ENCODE measurements at regions not wholly inside any gene's neighbourhood (a gene's known extent, or its start where the extent isn't known, plus 50 kb on each side); places are given as distances from the start of the nearest gene placed in this dataset.

DNA sequence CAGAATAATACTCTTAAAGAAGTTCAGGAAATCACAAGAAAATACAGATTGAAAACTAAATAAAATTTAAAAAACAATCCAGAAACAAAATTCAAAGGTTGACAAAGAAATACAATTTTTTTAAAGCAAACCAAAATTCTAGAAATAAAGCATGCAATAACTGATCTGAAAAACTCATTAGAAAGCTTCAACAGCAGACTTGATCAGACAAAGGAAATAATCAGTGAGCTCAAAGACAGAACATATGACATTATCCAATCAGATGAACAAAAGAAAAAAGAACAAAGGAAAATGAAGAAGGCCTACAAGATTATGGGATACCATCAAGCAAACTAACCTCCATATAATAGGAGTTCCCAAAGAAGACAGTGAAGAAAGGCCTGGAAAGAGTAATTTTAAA lies 336.8 kb downstream of the RSL24D1 start:
- ChIA-PET CTCF (interaction anchor here (0.7 kb wide), 1 partner anchor 423 kb away, joined by 3 read pairs; no protein-coding TSS in a partner anchor), POLR2A (no interaction called here)
- no peak overlapping the region for H3K4me3 ChIP-seq (ENCODE audit: control insufficient read depth in 1 of 7, extremely low read depth in 1 of 7, insufficient read depth in 4 of 7, low read depth in 2 of 7, low read length in 6 of 7)
- no peak overlapping the region for H3K27ac ChIP-seq (ENCODE audit: insufficient read depth in 1 of 2, low read depth in 1 of 2, low read length in 2 of 2, poor library complexity in 1 of 2, severe bottlenecking in 2 of 2)
- no peaks in the 10 kb centered on the region for H3K36me3 ChIP-seq (ENCODE audit: control insufficient read depth in 4 of 4, insufficient read depth in 4 of 4, low read length in 3 of 4)
- no peaks in the 10 kb centered on the region for H3K4me1 ChIP-seq (ENCODE audit: control extremely low read depth in 1 of 4, control insufficient read depth in 4 of 4, insufficient read depth in 4 of 4, low read length in 3 of 4)
- no peak for DNase-seq
- H3K27me3 ChIP-seq (replicated peaks in 2 of 5; ENCODE audit: control insufficient read depth in 4 of 5, insufficient read depth in 5 of 5, low read length in 4 of 5): no peaks in the 10 kb centered on the region
- peaks cover 2 to 25% (median 4%) of the 10 kb centered on the region in 5 experiments for H3K9me3 ChIP-seq (ENCODE audit: control extremely low read depth in 1 of 5, control insufficient read depth in 4 of 5, insufficient read depth in 2 of 5, low read depth in 1 of 5, low read length in 4 of 5)

DNA sequence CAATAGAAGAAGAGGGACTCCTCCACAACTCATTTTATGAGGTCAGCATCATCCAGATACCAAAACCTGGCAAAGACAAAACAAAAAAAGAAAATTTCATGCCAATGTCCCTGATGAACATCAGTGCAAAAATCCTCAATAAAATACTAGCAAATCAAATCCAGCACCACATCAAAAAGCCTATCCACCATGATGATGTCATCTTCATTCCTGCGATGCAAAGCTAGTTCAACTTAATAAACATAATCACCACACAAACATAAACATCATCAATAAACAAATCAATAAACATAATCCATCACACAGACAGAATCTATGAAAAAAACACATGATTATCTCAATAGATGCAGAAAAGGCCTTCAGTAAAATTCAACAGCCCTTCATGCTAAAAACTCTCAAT lies 342.1 kb downstream of the RSL24D1 start:
- POLR2A ChIA-PET: no interaction called here
- DNase-seq: no peak
- WGBS (ENCODE audit: insufficient coverage): 100% methylated on average over 1 of the region's 1 CpG
- no peaks in the 10 kb centered on the region for H3K27me3 ChIP-seq (replicated peaks in 2 of 5; ENCODE audit: control insufficient read depth in 4 of 5, insufficient read depth in 5 of 5, low read length in 4 of 5)
- CTCF ChIA-PET: no interaction called here
- no peaks in the 10 kb centered on the region for H3K36me3 ChIP-seq (ENCODE audit: control insufficient read depth in 4 of 4, insufficient read depth in 4 of 4, low read length in 3 of 4)
- H3K27ac ChIP-seq (ENCODE audit: insufficient read depth in 1 of 2, low read depth in 1 of 2, low read length in 2 of 2, poor library complexity in 1 of 2, severe bottlenecking in 2 of 2): no peak overlapping the region
- peaks cover 0 to 11% (median 4%) of the 10 kb centered on the region in 5 experiments for H3K9me3 ChIP-seq (ENCODE audit: control extremely low read depth in 1 of 5, control insufficient read depth in 4 of 5, insufficient read depth in 2 of 5, low read depth in 1 of 5, low read length in 4 of 5)
- H3K4me1 ChIP-seq (ENCODE audit: control extremely low read depth in 1 of 4, control insufficient read depth in 4 of 4, insufficient read depth in 4 of 4, low read length in 3 of 4): no peaks in the 10 kb centered on the region
- H3K4me3 ChIP-seq (ENCODE audit: control insufficient read depth in 1 of 7, extremely low read depth in 1 of 7, insufficient read depth in 4 of 7, low read depth in 2 of 7, low read length in 6 of 7): no peak overlapping the region

DNA sequence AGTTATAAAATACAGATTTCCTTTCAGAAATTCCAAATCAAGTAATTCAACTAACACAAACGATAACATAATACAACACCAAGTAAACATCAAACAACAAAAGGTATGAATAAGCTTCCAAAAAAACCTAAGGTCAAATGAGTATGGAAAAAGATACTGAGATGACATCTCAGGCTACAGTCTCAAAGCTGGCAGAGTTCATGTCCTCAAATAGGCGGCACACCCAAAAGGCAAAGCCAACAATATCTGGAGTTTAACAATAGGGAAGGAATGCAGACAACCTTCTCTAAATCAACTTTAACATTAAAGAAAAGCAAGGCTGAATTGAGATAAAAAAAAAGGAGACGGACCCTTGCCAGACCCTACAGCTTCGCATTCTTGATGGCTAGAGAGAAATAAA lies 346.6 kb downstream of the RSL24D1 start:
- no CpG with 5 or more reads among the region's 4 CpGs for WGBS (ENCODE audit: insufficient coverage)
- Histone ChIP-seq H3K36me3 (ENCODE audit: control insufficient read depth in 4 of 4, insufficient read depth in 4 of 4, low read length in 3 of 4) (no peaks in the 10 kb centered on the region), H3K4me3 (ENCODE audit: control insufficient read depth in 1 of 7, extremely low read depth in 1 of 7, insufficient read depth in 4 of 7, low read depth in 2 of 7, low read length in 6 of 7) (no peak overlapping the region), H3K27ac (ENCODE audit: insufficient read depth in 1 of 2, low read depth in 1 of 2, low read length in 2 of 2, poor library complexity in 1 of 2, severe bottlenecking in 2 of 2) (no peak overlapping the region), H3K4me1 (ENCODE audit: control extremely low read depth in 1 of 4, control insufficient read depth in 4 of 4, insufficient read depth in 4 of 4, low read length in 3 of 4) (peaks cover 0 to 5% (median 2%) of the 10 kb centered on the region in 4 experiments), H3K27me3 (replicated peaks in 2 of 5; ENCODE audit: control insufficient read depth in 4 of 5, insufficient read depth in 5 of 5, low read length in 4 of 5) (no peaks in the 10 kb centered on the region), H3K9me3 (ENCODE audit: control extremely low read depth in 1 of 5, control insufficient read depth in 4 of 5, insufficient read depth in 2 of 5, low read depth in 1 of 5, low read length in 4 of 5) (no peaks in the 10 kb centered on the region)
- POLR2A ChIA-PET: no interaction called here
- CTCF ChIA-PET: no interaction called here
- DNase-seq: no peak

DNA sequence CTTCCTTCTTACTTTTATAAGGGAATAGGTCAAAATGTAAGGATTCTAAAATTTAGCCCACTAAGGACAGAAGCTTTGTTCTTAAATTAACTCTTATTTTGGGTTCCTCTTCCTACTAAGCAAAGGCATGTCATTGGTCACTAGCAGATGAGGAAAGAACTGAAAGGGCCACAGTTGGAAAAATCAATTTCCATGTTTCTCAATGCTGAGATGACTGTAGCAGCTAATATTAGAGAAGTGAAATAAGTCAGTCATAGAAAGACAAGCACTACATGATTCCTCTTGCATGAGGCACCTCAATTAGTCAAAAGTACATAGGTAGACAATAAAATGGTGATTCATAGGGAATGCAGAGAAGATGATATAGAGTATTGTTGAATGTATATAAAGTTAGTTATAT lies 353.7 kb downstream of the RSL24D1 start:
- ChIA-PET POLR2A (no interaction called here), CTCF (no interaction called here)
- Histone ChIP-seq H3K27me3 (replicated peaks in 2 of 5; ENCODE audit: control insufficient read depth in 4 of 5, insufficient read depth in 5 of 5, low read length in 4 of 5) (no peaks in the 10 kb centered on the region), H3K9me3 (ENCODE audit: control extremely low read depth in 1 of 5, control insufficient read depth in 4 of 5, insufficient read depth in 2 of 5, low read depth in 1 of 5, low read length in 4 of 5) (no peaks in the 10 kb centered on the region), H3K4me3 (ENCODE audit: control insufficient read depth in 1 of 7, extremely low read depth in 1 of 7, insufficient read depth in 4 of 7, low read depth in 2 of 7, low read length in 6 of 7) (no peak overlapping the region), H3K27ac (ENCODE audit: insufficient read depth in 1 of 2, low read depth in 1 of 2, low read length in 2 of 2, poor library complexity in 1 of 2, severe bottlenecking in 2 of 2) (no peak overlapping the region), H3K4me1 (ENCODE audit: control extremely low read depth in 1 of 4, control insufficient read depth in 4 of 4, insufficient read depth in 4 of 4, low read length in 3 of 4) (peaks cover 0 to 5% (median 2%) of the 10 kb centered on the region in 4 experiments), H3K36me3 (ENCODE audit: control insufficient read depth in 4 of 4, insufficient read depth in 4 of 4, low read length in 3 of 4) (no peaks in the 10 kb centered on the region)
- DNase-seq: no peak

DNA sequence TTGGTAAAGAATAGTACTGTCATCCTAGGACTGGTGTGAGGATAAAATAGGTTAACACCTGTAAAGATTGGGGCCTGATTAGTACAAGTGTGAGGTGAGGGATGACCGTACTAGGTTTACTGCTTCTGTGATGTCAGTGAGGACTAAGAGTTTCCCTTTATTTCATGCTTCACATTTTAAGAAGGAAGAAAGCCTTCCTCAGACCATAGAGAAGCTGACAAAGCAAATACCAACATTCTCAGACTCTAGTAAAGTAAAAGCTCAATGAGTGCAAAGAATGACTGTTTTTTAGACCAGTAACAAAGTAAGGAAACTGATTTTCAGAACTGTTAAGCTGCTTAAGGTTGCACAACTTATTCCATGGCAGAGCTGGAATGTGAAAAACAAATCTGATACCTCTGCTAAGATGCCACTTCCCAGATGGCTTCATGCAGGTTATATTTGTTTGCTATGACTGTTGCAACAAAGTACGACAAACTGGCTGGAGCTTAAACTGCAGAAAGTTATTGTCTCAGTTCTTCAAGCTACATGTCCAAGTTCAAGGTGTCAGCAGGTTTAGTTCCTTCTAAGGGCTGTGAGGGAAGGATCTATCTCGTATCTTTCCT lies 354.9 kb downstream of the RSL24D1 start:
- Histone ChIP-seq H3K4me3 (ENCODE audit: control insufficient read depth in 1 of 7, extremely low read depth in 1 of 7, insufficient read depth in 4 of 7, low read depth in 2 of 7, low read length in 6 of 7) (no peak overlapping the region), H3K9me3 (ENCODE audit: control extremely low read depth in 1 of 5, control insufficient read depth in 4 of 5, insufficient read depth in 2 of 5, low read depth in 1 of 5, low read length in 4 of 5) (no peaks in the 10 kb centered on the region), H3K27me3 (replicated peaks in 2 of 5; ENCODE audit: control insufficient read depth in 4 of 5, insufficient read depth in 5 of 5, low read length in 4 of 5) (no peaks in the 10 kb centered on the region), H3K36me3 (ENCODE audit: control insufficient read depth in 4 of 4, insufficient read depth in 4 of 4, low read length in 3 of 4) (no peaks in the 10 kb centered on the region), H3K4me1 (ENCODE audit: control extremely low read depth in 1 of 4, control insufficient read depth in 4 of 4, insufficient read depth in 4 of 4, low read length in 3 of 4) (no peaks in the 10 kb centered on the region), H3K27ac (ENCODE audit: insufficient read depth in 1 of 2, low read depth in 1 of 2, low read length in 2 of 2, poor library complexity in 1 of 2, severe bottlenecking in 2 of 2) (no peak overlapping the region)
- CTCF ChIA-PET: interaction anchor here (0.9 kb wide), 1 partner anchor 24 kb away, joined by 3 read pairs; no protein-coding TSS in a partner anchor
- POLR2A ChIA-PET: no interaction called here
- no peak for DNase-seq
- WGBS (ENCODE audit: insufficient coverage): 84% methylated on average over 2 of the region's 3 CpGs

DNA sequence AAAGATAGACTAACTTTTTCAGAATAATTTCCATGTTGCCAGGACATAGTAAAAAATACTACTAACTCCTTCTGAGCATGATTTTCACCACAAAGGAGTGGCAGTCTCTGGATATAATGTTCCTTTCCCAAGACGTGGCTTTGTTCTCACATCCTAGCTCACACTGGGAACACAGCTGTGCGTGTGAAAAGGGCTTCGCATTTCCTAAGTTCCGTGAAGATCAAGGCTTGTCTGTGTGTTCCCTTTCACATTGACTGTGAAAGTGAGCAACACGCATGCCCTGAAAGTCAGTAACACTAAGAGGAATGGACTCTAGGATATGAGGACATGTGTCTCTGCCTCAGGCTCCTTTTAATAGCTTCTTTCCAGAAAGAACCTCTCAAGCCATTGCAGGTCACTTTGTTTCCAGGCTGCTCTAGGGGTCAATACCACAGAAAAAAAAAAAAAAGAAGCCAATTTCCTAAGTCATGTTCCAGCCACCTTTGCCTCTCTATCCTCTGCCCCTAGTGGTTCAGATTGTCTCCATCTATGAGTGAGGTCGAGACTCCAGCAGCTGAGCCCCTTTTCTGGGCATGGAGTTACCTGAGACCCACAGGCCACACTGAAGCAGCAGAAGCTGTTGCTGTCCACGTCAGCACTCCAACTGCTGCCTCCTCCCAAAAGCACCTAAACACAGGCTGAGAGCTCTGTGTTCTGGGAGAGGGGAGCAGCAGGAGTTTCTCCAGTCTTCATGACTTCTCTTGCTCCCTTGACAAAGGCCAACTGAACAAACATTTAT lies 355.9 kb downstream of the RSL24D1 start:
- no peaks in the 10 kb centered on the region for H3K4me1 ChIP-seq (ENCODE audit: control extremely low read depth in 1 of 4, control insufficient read depth in 4 of 4, insufficient read depth in 4 of 4, low read length in 3 of 4)
- H3K27ac ChIP-seq (ENCODE audit: insufficient read depth in 1 of 2, low read depth in 1 of 2, low read length in 2 of 2, poor library complexity in 1 of 2, severe bottlenecking in 2 of 2): no peak overlapping the region
- ChIA-PET CTCF (interaction anchor here (0.9 kb wide), 1 partner anchor 23 kb away, joined by 3 read pairs; no protein-coding TSS in a partner anchor), POLR2A (no interaction called here)
- H3K4me3 ChIP-seq (ENCODE audit: control insufficient read depth in 1 of 7, extremely low read depth in 1 of 7, insufficient read depth in 4 of 7, low read depth in 2 of 7, low read length in 6 of 7): no peak overlapping the region
- peak in 1 of 3 donors; percentile 5 for DNase-seq
- WGBS (ENCODE audit: insufficient coverage): 92% methylated on average over 7 of the region's 7 CpGs
- H3K9me3 ChIP-seq (ENCODE audit: control extremely low read depth in 1 of 5, control insufficient read depth in 4 of 5, insufficient read depth in 2 of 5, low read depth in 1 of 5, low read length in 4 of 5): no peaks in the 10 kb centered on the region
- no peaks in the 10 kb centered on the region for H3K27me3 ChIP-seq (replicated peaks in 2 of 5; ENCODE audit: control insufficient read depth in 4 of 5, insufficient read depth in 5 of 5, low read length in 4 of 5)
- H3K36me3 ChIP-seq (ENCODE audit: control insufficient read depth in 4 of 4, insufficient read depth in 4 of 4, low read length in 3 of 4): no peaks in the 10 kb centered on the region

DNA sequence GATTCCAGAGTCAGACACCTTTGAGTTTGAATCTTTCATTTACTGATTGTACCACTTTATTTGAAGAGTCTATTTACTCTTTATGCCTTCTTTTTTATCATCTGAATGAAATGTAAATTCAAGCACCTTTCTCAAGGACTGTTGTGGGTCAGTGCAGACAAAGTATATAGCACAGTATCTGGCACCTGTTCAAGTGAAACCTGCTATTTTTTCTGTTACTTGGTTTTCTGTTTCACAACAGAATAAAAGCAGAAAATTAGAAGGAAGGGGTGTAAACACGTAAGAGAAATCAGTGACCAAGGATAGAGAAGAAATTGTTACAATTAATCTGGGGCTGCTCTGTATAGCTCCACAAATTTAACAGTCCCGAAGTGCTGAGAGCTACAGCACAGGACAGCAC lies 357.4 kb downstream of the RSL24D1 start:
- H3K36me3 ChIP-seq (ENCODE audit: control insufficient read depth in 4 of 4, insufficient read depth in 4 of 4, low read length in 3 of 4): no peaks in the 10 kb centered on the region
- no peak for DNase-seq
- no peak overlapping the region for H3K27ac ChIP-seq (ENCODE audit: insufficient read depth in 1 of 2, low read depth in 1 of 2, low read length in 2 of 2, poor library complexity in 1 of 2, severe bottlenecking in 2 of 2)
- CTCF ChIA-PET: no interaction called here
- no peak overlapping the region for H3K4me3 ChIP-seq (ENCODE audit: control insufficient read depth in 1 of 7, extremely low read depth in 1 of 7, insufficient read depth in 4 of 7, low read depth in 2 of 7, low read length in 6 of 7)
- no peaks in the 10 kb centered on the region for H3K4me1 ChIP-seq (ENCODE audit: control extremely low read depth in 1 of 4, control insufficient read depth in 4 of 4, insufficient read depth in 4 of 4, low read length in 3 of 4)
- POLR2A ChIA-PET: no interaction called here
- no peaks in the 10 kb centered on the region for H3K9me3 ChIP-seq (ENCODE audit: control extremely low read depth in 1 of 5, control insufficient read depth in 4 of 5, insufficient read depth in 2 of 5, low read depth in 1 of 5, low read length in 4 of 5)
- WGBS (ENCODE audit: insufficient coverage): 89% methylated on average over 1 of the region's 2 CpGs
- H3K27me3 ChIP-seq (replicated peaks in 2 of 5; ENCODE audit: control insufficient read depth in 4 of 5, insufficient read depth in 5 of 5, low read length in 4 of 5): no peaks in the 10 kb centered on the region
